B cell (primary cell): ENCODE measurements at regions not wholly inside any gene's neighbourhood (a gene's known extent, or its start where the extent isn't known, plus 50 kb on each side); places are given as distances from the start of the nearest gene placed in this dataset.

Source experiments
- ATAC-seq: fragments of 200-7000 bp; cut with Tn5 transposase; one replicate; pipeline ENCODE4 v1.10.0; 2021; ENCODE audit warnings: low read depth, mild to moderate bottlenecking, moderate number of reproducible peaks, moderate library complexity
- CTCF ChIA-PET: fragments of 350-600 bp; sonication (Branson Sonifier 250); formaldehyde crosslinking; loops from one replicate; lab custom pipeline; 2021; ENCODE audit warnings: antibody characterized with exemption, inconsistent platforms; lab: Charles Lee
- POLR2A ChIA-PET: fragments of 350-600 bp; sonication (Branson Sonifier 250); formaldehyde crosslinking; loops from one replicate; lab custom pipeline; 2021; ENCODE audit warnings: antibody characterized with exemption; lab: Charles Lee
- DNase-seq: peaks from one replicate; pipeline ENCODE4 v3.0.0; 2013
- H2AFZ ChIP-seq: 2 replicates; pipeline ENCODE4 v1.6.1; 2012; ENCODE audit warnings: mild to moderate bottlenecking, low read depth, low read length; ENCODE audit not compliant: insufficient read depth, poor library complexity, severe bottlenecking
- H3K27ac ChIP-seq, 2 donors: 1 replicate in 1 of 2; 2 replicates in 1 of 2; pipeline ENCODE4 v1.5.1; 2012 to 2013; ENCODE audit warnings: low read length in 2 of 2, mild to moderate bottlenecking in 2 of 2, moderate library complexity in 1 of 2
- H3K27me3 ChIP-seq, 4 experiments: fragments of 200-600 bp in 1 of 4; sonication (generic) in 1 of 4; replicated peaks in 1 of 4; 1 replicate in 2 of 4; 2 replicates in 2 of 4; pipeline versions ENCODE4 v1.6.1 to v1.7.0; 2013 to 2016; ENCODE audit warnings: low read length in 3 of 4, mild to moderate bottlenecking in 2 of 4, mixed read lengths in 1 of 4, moderate library complexity in 1 of 4; ENCODE audit not compliant: insufficient read depth in 4 of 4, control insufficient read depth in 3 of 4; ENCODE audit errors: control extremely low read depth in 1 of 4
- H3K36me3 ChIP-seq, 2 experiments: replicated peaks in 1 of 2; 1 replicate in 1 of 2; 2 replicates in 1 of 2; pipeline versions ENCODE4 v1.6.1 to v1.7.1; 2013; ENCODE audit warnings: low read length in 1 of 2; ENCODE audit not compliant: insufficient read depth in 2 of 2, control insufficient read depth in 1 of 2; ENCODE audit errors: control extremely low read depth in 1 of 2, extremely low read depth in 1 of 2
- H3K4me1 ChIP-seq, 2 donors: fragments of 200-600 bp in 1 of 2; sonication (generic) in 1 of 2; 1 replicate in 1 of 2; 2 replicates in 1 of 2; pipeline versions ENCODE4 v1.5.1 to v1.6.1; 2013 to 2017; ENCODE audit warnings: low read length in 2 of 2; ENCODE audit not compliant: control insufficient read depth in 2 of 2, insufficient read depth in 2 of 2
- H3K4me2 ChIP-seq: replicated peaks from 2 replicates; pipeline ENCODE3; 2012; ENCODE audit warnings: mild to moderate bottlenecking, low read depth, low read length; ENCODE audit not compliant: poor library complexity, severe bottlenecking
- H3K4me3 ChIP-seq, 5 experiments: fragments of 200-600 bp in 1 of 5; sonication (generic) in 1 of 5; 1 replicate in 3 of 5; 2 replicates in 2 of 5; pipeline versions ENCODE4 v1.5.1 to v1.7.0; 2011 to 2016; ENCODE audit warnings: low read length in 4 of 5, mild to moderate bottlenecking in 4 of 5, low read depth in 2 of 5, control low read depth in 1 of 5, moderate library complexity in 1 of 5; ENCODE audit not compliant: insufficient read depth in 1 of 5; ENCODE audit errors: control extremely low read depth in 1 of 5, extremely low read depth in 1 of 5
- H3K79me2 ChIP-seq: fragments of 200-600 bp; sonication (generic); one replicate; pipeline ENCODE4 v1.6.0; 2016; ENCODE audit warnings: low read length; ENCODE audit not compliant: control insufficient read depth, insufficient read depth
- H3K9ac ChIP-seq: fragments of 200-600 bp; sonication (generic); 2 replicates; pipeline ENCODE4 v1.6.1; 2017; ENCODE audit warnings: mild to moderate bottlenecking, low read length, moderate library complexity
- H3K9me3 ChIP-seq, 3 donors: one replicate each; pipeline versions ENCODE4 v1.6.1 to v1.7.1; 2013; ENCODE audit warnings: low read length in 2 of 3; ENCODE audit not compliant: control insufficient read depth in 2 of 3, insufficient read depth in 1 of 3; ENCODE audit errors: control extremely low read depth in 1 of 3
- H4K20me1 ChIP-seq: 2 replicates; pipeline ENCODE4 v1.6.0; 2012; ENCODE audit warnings: mild to moderate bottlenecking, low read length; ENCODE audit not compliant: insufficient read depth, control insufficient read depth, poor library complexity, severe bottlenecking
- H3K27ac Mint-ChIP-seq: one replicate; pipeline ENCODE4 v1.8.0; 2021; ENCODE audit warnings: mixed read lengths
- H3K27me3 Mint-ChIP-seq: one replicate; pipeline ENCODE4 v1.8.0; 2021; ENCODE audit warnings: mixed read lengths
- H3K4me1 Mint-ChIP-seq: one replicate; pipeline ENCODE4 v1.8.0; 2021; ENCODE audit warnings: mixed read lengths
- H3K4me3 Mint-ChIP-seq: one replicate; pipeline ENCODE4 v1.8.0; 2021; ENCODE audit warnings: mixed read lengths
- H3K9me3 Mint-ChIP-seq: one replicate; pipeline ENCODE4 v1.8.0; 2022; ENCODE audit warnings: mixed read lengths; ENCODE audit not compliant: insufficient read depth
- EZH2 ChIP-seq: IDR thresholded peaks from 2 replicates; pipeline ENCODE4 v1.6.1; 2012; ENCODE audit warnings: borderline replicate concordance, low read depth, mild to moderate bottlenecking, moderate library complexity, low read length; ENCODE audit not compliant: insufficient read depth, poor library complexity, severe bottlenecking
- WGBS: methylation state at CpG from one replicate; pipeline ENCODE4 v1.1.5; 2013; ENCODE audit warnings: missing lambda C conversion rate; ENCODE audit not compliant: insufficient coverage; 5-methylcytosine and 5-hydroxymethylcytosine counted together
- intact Hi-C: fragments of 100-400 bp; cut with micrococcal nuclease; formaldehyde crosslinking; loops from one replicate; pipeline ENCODE4 v1.10.0; 2022
- TF ChIP-seq, protein P1 (sequence below): fragments of 200-600 bp; IDR thresholded peaks from one replicate; pipeline ENCODE4 v1.8.0; 2022; ENCODE audit warnings: antibody characterized with exemption, mild to moderate bottlenecking

DNA sequence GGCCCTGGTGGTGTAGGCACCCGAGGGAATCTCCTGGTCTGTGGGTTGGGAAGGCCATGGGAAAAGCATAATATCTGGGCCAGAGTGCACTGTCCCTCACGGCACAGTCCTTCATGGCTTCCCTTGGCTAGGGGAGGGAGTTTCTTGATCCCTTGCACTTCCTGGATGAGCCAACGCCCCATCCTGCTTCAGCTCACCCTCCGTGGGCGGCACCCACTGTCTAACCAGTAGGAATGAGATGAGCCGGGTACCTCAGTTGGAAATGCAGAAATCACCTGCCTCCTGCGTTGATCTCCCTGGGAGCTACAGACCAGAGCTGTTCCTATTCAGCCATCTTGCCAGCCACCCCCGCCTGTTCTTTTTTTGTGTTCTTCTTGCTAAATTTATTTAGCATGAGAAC, 134.4 kb downstream of the LEPR start:
- Histone ChIP-seq H3K27ac (no peak overlapping the region), H3K36me3 (no peaks in the 10 kb centered on the region), H3K4me3 (no peak overlapping the region), H3K4me1 (no peaks in the 10 kb centered on the region), H3K27me3 (no peaks in the 10 kb centered on the region), H2AFZ (no peak overlapping the region), H3K9ac (no peak overlapping the region), H4K20me1 (no peaks in the 10 kb centered on the region), H3K4me2 (no peak overlapping the region), H3K9me3 (peaks cover 0 to 19% (median 1%) of the 10 kb centered on the region in 3 donors), H3K79me2 (no peaks in the 10 kb centered on the region)
- no peak for TF ChIP-seq EZH2
- TF ChIP-seq, protein P1, sequence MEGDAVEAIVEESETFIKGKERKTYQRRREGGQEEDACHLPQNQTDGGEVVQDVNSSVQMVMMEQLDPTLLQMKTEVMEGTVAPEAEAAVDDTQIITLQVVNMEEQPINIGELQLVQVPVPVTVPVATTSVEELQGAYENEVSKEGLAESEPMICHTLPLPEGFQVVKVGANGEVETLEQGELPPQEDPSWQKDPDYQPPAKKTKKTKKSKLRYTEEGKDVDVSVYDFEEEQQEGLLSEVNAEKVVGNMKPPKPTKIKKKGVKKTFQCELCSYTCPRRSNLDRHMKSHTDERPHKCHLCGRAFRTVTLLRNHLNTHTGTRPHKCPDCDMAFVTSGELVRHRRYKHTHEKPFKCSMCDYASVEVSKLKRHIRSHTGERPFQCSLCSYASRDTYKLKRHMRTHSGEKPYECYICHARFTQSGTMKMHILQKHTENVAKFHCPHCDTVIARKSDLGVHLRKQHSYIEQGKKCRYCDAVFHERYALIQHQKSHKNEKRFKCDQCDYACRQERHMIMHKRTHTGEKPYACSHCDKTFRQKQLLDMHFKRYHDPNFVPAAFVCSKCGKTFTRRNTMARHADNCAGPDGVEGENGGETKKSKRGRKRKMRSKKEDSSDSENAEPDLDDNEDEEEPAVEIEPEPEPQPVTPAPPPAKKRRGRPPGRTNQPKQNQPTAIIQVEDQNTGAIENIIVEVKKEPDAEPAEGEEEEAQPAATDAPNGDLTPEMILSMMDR = no peak
- no peak overlapping the region for H3K4me3 Mint-ChIP-seq
- no peaks in the 10 kb centered on the region for H3K27me3 Mint-ChIP-seq
- ChIA-PET CTCF (no interaction called here), POLR2A (no interaction called here)
- peaks cover 4% of the 10 kb centered on the region for H3K9me3 Mint-ChIP-seq
- no peak overlapping the region for H3K27ac Mint-ChIP-seq
- no peak for DNase-seq
- H3K4me1 Mint-ChIP-seq = no peaks in the 10 kb centered on the region
- 89% methylated on average over 7 of the region's 8 CpGs for WGBS
- no peak for ATAC-seq
- intact Hi-C loops = no loop called here

DNA sequence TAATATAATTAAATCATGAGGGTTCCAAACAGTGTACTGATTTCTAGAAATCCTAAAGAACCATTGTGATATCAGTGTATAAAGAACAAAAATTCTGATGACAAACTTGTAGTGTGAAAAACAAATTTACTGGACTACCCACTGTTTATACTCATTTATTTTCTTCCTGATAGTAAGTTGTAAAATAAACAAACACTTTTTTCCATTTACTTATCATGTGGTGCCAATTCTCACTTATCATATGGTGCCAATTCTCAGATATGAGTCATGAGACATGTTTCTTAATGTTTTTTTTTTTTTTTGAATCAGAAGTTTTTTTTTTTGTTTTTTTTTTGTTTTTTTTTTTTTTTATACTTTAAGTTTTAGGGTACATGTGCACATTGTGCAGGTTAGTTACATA, 137.7 kb downstream of the LEPR start:
- H3K4me2 ChIP-seq = no peak overlapping the region
- H3K27me3 ChIP-seq = no peaks in the 10 kb centered on the region
- no peaks in the 10 kb centered on the region for H3K36me3 ChIP-seq
- H3K27ac ChIP-seq = no peak overlapping the region
- H3K4me3 ChIP-seq = no peak overlapping the region
- ATAC-seq (no peak), DNase-seq (no peak)
- intact Hi-C loops = no loop called here
- H3K4me1 Mint-ChIP-seq = no peaks in the 10 kb centered on the region
- no peak overlapping the region for H3K9ac ChIP-seq
- no peak overlapping the region for H3K27ac Mint-ChIP-seq
- H3K79me2 ChIP-seq = no peaks in the 10 kb centered on the region
- H2AFZ ChIP-seq = no peak overlapping the region
- peaks cover 0 to 13% (median 1%) of the 10 kb centered on the region in 3 donors for H3K9me3 ChIP-seq
- ChIA-PET POLR2A (no interaction called here), CTCF (no interaction called here)
- no peak overlapping the region for H3K4me3 Mint-ChIP-seq
- no peaks in the 10 kb centered on the region for H3K4me1 ChIP-seq
- no peak for TF ChIP-seq EZH2
- TF ChIP-seq, protein P1 = no peak
- H3K27me3 Mint-ChIP-seq = no peaks in the 10 kb centered on the region
- H3K9me3 Mint-ChIP-seq = no peaks in the 10 kb centered on the region
- no peaks in the 10 kb centered on the region for H4K20me1 ChIP-seq
